ENCODE measurements at regions not wholly inside any gene's neighbourhood (a gene's known extent, or its start where the extent isn't known, plus 50 kb on each side); places are given as distances from the start of the nearest gene placed in this dataset.

DNA sequence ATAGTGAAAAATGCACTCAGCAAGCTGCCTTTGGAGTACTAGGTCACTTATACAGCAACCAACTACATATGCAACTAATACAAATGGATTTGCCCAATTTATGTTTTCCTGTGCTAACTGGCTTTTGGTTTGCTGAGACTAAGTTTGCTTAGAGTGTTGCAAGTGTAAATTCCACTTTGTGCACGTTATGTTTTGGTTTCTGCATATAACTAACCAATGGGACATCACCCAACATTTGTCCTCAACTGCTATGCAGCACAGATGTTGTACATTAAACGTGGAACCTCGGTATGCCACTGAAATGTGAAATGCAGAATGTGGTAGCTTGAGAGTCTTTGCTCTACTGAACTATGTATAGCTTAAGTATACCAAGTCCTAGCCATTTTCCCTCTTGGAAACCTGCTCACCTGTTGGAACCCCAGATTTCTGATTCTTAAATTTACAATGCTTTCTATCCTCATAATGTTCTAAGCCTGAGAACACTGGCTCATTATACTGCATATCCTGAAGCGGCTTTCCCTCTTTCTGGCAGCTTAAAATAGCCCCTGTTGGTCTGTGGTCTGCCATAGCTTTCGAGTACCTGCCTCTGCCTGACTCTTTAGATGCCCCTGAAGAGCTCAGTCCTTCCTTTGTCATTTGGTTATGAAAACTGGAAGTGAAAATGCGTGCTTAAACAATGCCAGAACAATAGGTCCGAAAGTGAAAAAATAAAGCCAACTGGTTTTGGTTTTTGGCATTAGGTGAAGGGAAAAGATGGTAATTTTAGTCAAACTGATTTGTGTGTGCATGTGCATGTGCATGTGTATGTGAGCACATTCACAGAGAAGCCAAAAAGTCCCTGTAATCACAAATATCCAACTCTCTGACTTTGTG is 158.0 kb downstream of the SH2D1A start:
- H3K27me3 ChIP-seq (replicated peaks in 1 of 2; ENCODE audit: control insufficient read depth in 2 of 2, insufficient read depth in 2 of 2, low read length in 1 of 2): no peaks in the 10 kb centered on the region; a peak in 1 of 4 replicates
- no peak overlapping the region for H3K4me3 ChIP-seq
- H3K36me3 ChIP-seq (ENCODE audit: control insufficient read depth in 2 of 2, insufficient read depth in 2 of 2, low read length in 1 of 2): no peaks in the 10 kb centered on the region
- no peaks in the 10 kb centered on the region for H3K9me3 ChIP-seq (replicated peaks; ENCODE audit: control insufficient read depth, insufficient read depth, low read length)
- DNase-seq (ENCODE audit: low read depth, low spot score): peak; percentile 36
- RAD21 ChIA-PET (ENCODE audit: unreplicated experiment): interaction anchor here (0.8 to 2.4 kb wide), 7 partner anchors 11 to 103 kb away, joined by 3 to 13 read pairs (median 4); no protein-coding TSS in a partner anchor
- no TSS peak for BruUV-seq (replicated peaks)
- FAIRE-seq: no peak
- no peaks in the 10 kb centered on the region for H3K4me1 ChIP-seq (ENCODE audit: control insufficient read depth, insufficient read depth, low read length)
- POLR2A ChIA-PET: interaction anchor here (1.9 kb wide), 1 partner anchor 15 kb away, joined by 4 read pairs; no protein-coding TSS in a partner anchor
- intact Hi-C loops (cut with micrococcal nuclease; ENCODE audit: unreplicated experiment): no loop called here
- H4K20me1 ChIP-seq (ENCODE audit: control insufficient read depth, insufficient read depth): no peaks in the 10 kb centered on the region
- peak; percentile 96 for ATAC-seq
- CTCF ChIA-PET: interaction anchor here (0.8 to 1.5 kb wide), 3 partner anchors 16 to 111 kb away, joined by 4 to 6 read pairs (median 5); no protein-coding TSS in a partner anchor
- WGBS (ENCODE audit: insufficient coverage, insufficient replicate concordance, low lambda C conversion rate, missing lambda C conversion rate): 1% methylated on average over 7 of the region's 7 CpGs
- H3K9ac ChIP-seq (ENCODE audit: control insufficient read depth, insufficient read depth, low read length): no peak overlapping the region
- no peak overlapping the region for H2AFZ ChIP-seq (ENCODE audit: control insufficient read depth, low read depth, low read length)
- H3K27ac ChIP-seq (ENCODE audit: control insufficient read depth, insufficient read depth): no peak overlapping the region
- no peaks in the 10 kb centered on the region for H3K79me2 ChIP-seq (ENCODE audit: control insufficient read depth, insufficient read depth, low read length)
- SMC1A ChIA-PET (ENCODE audit: uncharacterized antibody, unreplicated experiment): interaction anchor here (0.9 to 7.4 kb wide), 7 partner anchors 11 to 74 kb away, joined by 3 to 44 read pairs (median 5); no protein-coding TSS in a partner anchor
- no peak overlapping the region for H3K4me2 ChIP-seq (ENCODE audit: control insufficient read depth, insufficient read depth)
- in situ Hi-C loops (cut with MboI): no loop called here
- TF ChIP-seq PAX5 (IDR thresholded peaks at IDR 0.05; ENCODE audit: borderline replicate concordance, low read depth, low read length) (0 out of 2 replicates have a peak, but pooled peaks have one; percentile 24), NR2C1 (IDR thresholded peaks at IDR 0.05) (no peak), NR2C2 (IDR thresholded peaks at IDR 0.05; ENCODE audit: borderline replicate concordance, control insufficient read depth, insufficient read length, low read depth) (no peak), BMI1 (IDR thresholded peaks at IDR 0.05; ENCODE audit: borderline replicate concordance) (peak; percentile 33; the same call in 1 of the 2 replicates), ZSCAN29 (IDR thresholded peaks at IDR 0.05) (no peak), RELA (IDR thresholded peaks at IDR 0.05; ENCODE audit: borderline replicate concordance, partially characterized antibody) (no peak), YY1 (IDR thresholded peaks at IDR 0.05; ENCODE audit: low read depth, low read length) (no peak), IKZF2 (IDR thresholded peaks at IDR 0.05) (peak; percentile 90 to 93), SPI1 (IDR thresholded peaks at IDR 0.05; ENCODE audit: borderline replicate concordance, insufficient read depth, low read depth, low read length) (peak; percentile 63; the same call in 1 of the 2 replicates), BHLHE40 (IDR thresholded peaks at IDR 0.05; ENCODE audit: borderline replicate concordance in 1 of 2, low read depth in 2 of 2, low read length in 1 of 2) (peak; percentile 83 to 88), PRDM15 (CRISPR knock-in tag; IDR thresholded peaks at IDR 0.05) (no peak), RAD51 (IDR thresholded peaks at IDR 0.05) (0 out of 2 replicates have a peak, but pooled peaks have one; percentile 29), GATAD2B (conservative IDR thresholded peaks at IDR 0.05; ENCODE audit: low read depth) (0 out of 2 replicates have a peak, but pooled peaks have one; percentile 29), CBX5 (IDR thresholded peaks at IDR 0.05; ENCODE audit: low read depth) (no peak)
- TF ChIP-seq, protein P1, sequence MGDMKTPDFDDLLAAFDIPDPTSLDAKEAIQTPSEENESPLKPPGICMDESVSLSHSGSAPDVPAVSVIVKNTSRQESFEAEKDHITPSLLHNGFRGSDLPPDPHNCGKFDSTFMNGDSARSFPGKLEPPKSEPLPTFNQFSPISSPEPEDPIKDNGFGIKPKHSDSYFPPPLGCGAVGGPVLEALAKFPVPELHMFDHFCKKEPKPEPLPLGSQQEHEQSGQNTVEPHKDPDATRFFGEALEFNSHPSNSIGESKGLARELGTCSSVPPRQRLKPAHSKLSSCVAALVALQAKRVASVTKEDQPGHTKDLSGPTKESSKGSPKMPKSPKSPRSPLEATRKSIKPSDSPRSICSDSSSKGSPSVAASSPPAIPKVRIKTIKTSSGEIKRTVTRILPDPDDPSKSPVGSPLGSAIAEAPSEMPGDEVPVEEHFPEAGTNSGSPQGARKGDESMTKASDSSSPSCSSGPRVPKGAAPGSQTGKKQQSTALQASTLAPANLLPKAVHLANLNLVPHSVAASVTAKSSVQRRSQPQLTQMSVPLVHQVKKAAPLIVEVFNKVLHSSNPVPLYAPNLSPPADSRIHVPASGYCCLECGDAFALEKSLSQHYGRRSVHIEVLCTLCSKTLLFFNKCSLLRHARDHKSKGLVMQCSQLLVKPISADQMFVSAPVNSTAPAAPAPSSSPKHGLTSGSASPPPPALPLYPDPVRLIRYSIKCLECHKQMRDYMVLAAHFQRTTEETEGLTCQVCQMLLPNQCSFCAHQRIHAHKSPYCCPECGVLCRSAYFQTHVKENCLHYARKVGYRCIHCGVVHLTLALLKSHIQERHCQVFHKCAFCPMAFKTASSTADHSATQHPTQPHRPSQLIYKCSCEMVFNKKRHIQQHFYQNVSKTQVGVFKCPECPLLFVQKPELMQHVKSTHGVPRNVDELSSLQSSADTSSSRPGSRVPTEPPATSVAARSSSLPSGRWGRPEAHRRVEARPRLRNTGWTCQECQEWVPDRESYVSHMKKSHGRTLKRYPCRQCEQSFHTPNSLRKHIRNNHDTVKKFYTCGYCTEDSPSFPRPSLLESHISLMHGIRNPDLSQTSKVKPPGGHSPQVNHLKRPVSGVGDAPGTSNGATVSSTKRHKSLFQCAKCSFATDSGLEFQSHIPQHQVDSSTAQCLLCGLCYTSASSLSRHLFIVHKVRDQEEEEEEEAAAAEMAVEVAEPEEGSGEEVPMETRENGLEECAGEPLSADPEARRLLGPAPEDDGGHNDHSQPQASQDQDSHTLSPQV (IDR thresholded peaks at IDR 0.05): no peak
